WTC11 (cell line): ENCODE measurements at regions not wholly inside any gene's neighbourhood (a gene's known extent, or its start where the extent isn't known, plus 50 kb on each side); places are given as distances from the start of the nearest gene placed in this dataset.

ENCODE experiments used
- NFE2L1 ChIP-seq: sonication (generic); formaldehyde crosslinking; IDR thresholded peaks from 2 replicates; pipeline ENCODE4 v1.8.1; 2023; ENCODE audit warnings: missing genetic modification reagents
- TP53 ChIP-seq: sonication (generic); formaldehyde crosslinking; IDR thresholded peaks from 2 replicates; pipeline ENCODE4 v1.8.1; 2023; ENCODE audit warnings: mild to moderate bottlenecking, missing genetic modification reagents
- TF ChIP-seq, protein P1 (sequence below): fragments of 200-600 bp; IDR thresholded peaks from 2 replicates; pipeline ENCODE4 v1.8.0; 2022; ENCODE audit warnings: antibody characterized with exemption

DNA sequence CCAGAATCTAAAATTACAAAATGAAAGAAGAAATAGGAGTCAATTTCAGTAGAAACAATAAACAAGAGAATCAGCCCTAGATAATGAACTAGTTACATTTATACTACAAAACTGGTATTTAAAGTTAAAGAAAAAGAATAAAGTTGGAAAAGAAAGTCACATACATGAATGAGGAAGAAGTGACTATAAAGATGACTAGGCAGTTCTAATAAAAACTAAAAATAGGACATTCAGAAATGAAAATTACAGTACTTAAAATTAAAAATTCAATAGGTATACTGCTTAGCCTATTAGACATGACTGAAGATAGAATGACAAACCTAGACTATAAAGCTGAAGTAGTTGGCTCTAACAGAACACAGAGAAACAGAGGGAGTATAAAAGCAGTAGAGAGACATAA is 108.8 kb downstream of the AHR start:
- TF ChIP-seq, protein P1, sequence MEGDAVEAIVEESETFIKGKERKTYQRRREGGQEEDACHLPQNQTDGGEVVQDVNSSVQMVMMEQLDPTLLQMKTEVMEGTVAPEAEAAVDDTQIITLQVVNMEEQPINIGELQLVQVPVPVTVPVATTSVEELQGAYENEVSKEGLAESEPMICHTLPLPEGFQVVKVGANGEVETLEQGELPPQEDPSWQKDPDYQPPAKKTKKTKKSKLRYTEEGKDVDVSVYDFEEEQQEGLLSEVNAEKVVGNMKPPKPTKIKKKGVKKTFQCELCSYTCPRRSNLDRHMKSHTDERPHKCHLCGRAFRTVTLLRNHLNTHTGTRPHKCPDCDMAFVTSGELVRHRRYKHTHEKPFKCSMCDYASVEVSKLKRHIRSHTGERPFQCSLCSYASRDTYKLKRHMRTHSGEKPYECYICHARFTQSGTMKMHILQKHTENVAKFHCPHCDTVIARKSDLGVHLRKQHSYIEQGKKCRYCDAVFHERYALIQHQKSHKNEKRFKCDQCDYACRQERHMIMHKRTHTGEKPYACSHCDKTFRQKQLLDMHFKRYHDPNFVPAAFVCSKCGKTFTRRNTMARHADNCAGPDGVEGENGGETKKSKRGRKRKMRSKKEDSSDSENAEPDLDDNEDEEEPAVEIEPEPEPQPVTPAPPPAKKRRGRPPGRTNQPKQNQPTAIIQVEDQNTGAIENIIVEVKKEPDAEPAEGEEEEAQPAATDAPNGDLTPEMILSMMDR = no peak
- TF ChIP-seq NFE2L1 (CRISPR knock-in tag) (no peak), TP53 (CRISPR knock-in tag) (no peak)
